NOMO-1 treated with DMSO at 0.1 percent for 48 hours (cell line): ENCODE measurements at regions not wholly inside any gene's neighbourhood (a gene's known extent, or its start where the extent isn't known, plus 50 kb on each side); places are given as distances from the start of the nearest gene placed in this dataset.

Source experiments
- DNase-seq: peaks from one replicate; lab custom pipeline; 2025; ENCODE audit not compliant: unreplicated experiment; lab: John Stamatoyannopoulos, UW

- peak; percentile 41 for DNase-seq
Observed at GRCh38 chr17:57174591-57174990, 81.7 kb upstream of the MSI2 start.

- no peak for DNase-seq
Observed at GRCh38 chr17:57178839-57179238, 77.5 kb upstream of the MSI2 start.

- DNase-seq = no peak
Observed at GRCh38 chr17:57182621-57183020, 73.7 kb upstream of the MSI2 start.

GRCh38 chr17:57186226-57187019 is 69.9 kb upstream of the MSI2 start:
- no peak for DNase-seq

GRCh38 chr17:57187391-57187790 is 68.9 kb upstream of the MSI2 start:
- no peak for DNase-seq

- no peak for DNase-seq
Observed at GRCh38 chr17:57195785-57196460, 60.4 kb upstream of the MSI2 start.

GRCh38 chr17:57197466-57198071 is 58.8 kb upstream of the MSI2 start:
- no peak for DNase-seq

GRCh38 chr17:57201481-57201880 is 54.8 kb upstream of the MSI2 start:
- DNase-seq = no peak

GRCh38 chr17:57203040-57203439 is 53.3 kb upstream of the MSI2 start:
- DNase-seq = no peak
